HG02763 (cell line): ENCODE measurements at regions not wholly inside any gene's neighbourhood (a gene's known extent, or its start where the extent isn't known, plus 50 kb on each side); places are given as distances from the start of the nearest gene placed in this dataset.
"Not testable (repeated sequence)": the region's sequence is repeated elsewhere in the genome, so short reads cannot be mapped to it uniquely, and the experiment has no call there.

ENCODE experiments used
- ATAC-seq: cut with Tn5 transposase; IDR thresholded peaks from one replicate; pipeline ENCODE4 v1.9.1; 2021; ENCODE audit warnings: mild to moderate bottlenecking, moderate library complexity; ENCODE audit not compliant: unreplicated experiment

DNA sequence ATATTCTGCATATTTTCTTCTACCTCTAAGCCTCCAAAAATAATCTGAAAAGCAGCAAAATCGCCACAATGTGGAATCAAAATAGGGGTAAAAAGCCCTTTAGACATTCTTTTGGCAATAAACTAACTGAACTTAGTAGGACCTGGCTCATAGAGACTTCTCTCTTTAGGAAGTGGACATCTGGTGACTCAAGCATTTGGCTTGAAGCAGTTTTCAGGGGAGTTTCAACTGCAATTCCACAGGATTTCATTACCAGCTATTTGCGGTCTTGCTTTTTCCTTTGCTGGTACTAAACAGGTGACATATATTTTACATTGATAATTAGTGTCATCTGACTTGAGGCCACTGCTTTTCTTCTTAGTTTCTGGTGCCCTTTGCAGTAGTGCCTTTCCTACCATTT lies 173.2 kb upstream of the FBN2 start:
- ATAC-seq: no peak

DNA sequence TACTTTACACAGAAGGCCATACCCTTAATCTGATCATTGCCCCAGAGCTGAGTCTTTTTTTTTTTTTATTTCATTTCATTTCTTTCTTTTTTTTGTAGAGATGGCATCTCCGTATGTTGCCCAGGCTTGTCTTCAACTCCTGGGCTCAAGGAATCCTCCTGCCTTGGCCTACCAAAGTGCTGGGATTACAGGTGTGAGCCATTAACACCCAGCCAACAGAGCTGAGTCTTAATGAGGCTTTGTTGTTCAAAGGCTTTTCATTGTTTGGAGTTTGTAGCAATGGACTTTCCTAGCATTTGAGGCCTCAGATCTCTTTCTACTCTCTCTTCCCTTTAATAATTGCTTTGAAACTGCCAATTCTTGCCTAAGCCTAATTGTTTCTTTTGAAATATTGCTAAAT lies 176.5 kb upstream of the FBN2 start:
- no peak for ATAC-seq

DNA sequence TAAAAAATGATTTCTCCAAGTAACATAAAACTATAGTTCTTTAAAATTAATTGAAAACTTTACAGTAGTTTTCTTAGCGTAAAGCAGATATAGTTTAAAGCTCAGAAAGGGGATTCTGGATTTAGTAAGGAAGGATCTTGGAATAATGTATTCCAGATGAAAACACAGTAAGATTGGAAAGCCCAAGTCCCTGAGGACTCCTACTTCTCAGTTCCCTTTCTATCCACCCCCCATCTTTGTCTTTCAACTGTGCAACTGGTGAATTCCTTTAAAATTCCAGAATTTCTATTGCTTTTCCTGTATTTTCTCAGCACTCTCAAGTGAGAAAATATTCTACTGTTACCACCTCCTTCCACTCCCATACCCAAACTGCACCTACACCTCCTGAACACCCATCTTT lies 184.5 kb upstream of the FBN2 start:
- no peak for ATAC-seq

DNA sequence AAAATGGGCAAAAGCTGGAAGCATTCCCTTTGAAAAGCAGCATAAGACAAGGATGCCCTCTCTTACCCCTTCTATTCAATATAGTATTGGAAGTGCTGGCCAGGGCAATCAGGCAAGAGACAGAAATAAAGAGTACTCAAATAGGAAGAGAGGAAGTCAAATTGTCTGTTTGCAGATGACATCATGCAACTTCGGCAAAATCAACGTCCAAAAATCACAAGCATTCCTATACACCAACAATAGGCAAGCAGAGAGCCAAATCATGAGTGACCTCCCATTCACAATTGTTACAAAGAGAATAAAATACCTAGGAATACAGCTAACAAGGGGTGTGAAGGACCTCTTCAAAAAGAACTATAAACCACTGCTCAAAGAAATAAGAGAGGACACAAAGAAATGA lies 192.0 kb upstream of the FBN2 start:
- not testable (repeated sequence) for ATAC-seq

GRCh38 chr5:128735656-128736055 lies 197.6 kb upstream of the FBN2 start:
- not testable (repeated sequence) for ATAC-seq

DNA sequence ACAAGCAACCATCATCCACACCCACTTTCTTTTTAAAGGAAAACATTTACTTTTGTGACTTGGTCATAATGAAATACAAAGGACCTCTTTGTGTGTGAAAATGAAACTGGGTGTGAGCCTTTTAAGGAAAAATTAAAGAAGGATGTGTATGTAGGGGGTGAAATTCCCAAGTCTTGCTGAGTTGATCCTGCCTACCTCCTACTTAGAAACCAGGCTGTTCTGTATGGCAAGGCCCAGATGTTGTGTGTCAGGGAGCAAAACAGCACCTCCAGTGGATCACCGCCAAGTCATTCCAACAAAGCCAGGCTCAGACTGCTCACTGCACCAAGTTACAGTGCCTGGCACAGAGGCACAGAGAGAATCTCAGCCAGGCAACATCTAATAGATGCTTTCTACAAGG lies 198.5 kb upstream of the FBN2 start:
- ATAC-seq: no peak

DNA sequence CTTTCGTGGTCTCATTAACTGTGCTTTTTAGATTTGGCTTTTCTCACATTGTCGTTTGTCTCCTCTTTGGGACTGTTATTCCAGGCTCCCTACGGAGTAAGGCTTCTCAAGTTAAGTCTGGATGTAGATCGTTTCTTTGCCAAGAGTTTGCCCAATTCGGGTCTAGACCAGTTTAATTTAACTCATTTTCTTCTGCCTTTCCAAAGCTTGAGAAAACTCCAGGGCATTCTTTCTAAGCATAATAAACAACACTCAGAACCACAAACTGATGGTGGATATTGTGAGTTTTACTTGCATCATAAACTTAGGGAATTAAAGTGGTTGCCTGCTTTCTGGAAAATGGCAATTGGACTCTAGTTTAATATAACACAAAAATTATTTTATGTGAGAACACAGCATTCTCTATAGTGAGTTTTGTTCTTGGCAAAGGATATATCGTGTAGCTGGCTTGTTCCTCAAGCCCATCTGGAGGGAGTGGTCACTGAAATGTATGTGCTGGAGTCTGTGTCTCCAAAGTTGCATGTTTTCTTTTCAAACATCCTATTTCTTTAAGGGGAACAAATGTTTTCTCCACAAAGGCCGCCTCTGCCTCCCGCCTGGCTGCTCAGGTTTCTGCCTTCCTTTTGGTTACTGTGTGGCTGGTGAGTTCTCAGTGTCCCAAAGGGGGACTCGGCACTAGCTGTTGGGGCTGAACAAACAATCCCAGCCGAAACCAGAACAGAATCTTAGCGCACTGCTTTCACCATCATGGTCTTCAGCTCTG lies 211.3 kb upstream of the FBN2 start:
- ATAC-seq: no peak

DNA sequence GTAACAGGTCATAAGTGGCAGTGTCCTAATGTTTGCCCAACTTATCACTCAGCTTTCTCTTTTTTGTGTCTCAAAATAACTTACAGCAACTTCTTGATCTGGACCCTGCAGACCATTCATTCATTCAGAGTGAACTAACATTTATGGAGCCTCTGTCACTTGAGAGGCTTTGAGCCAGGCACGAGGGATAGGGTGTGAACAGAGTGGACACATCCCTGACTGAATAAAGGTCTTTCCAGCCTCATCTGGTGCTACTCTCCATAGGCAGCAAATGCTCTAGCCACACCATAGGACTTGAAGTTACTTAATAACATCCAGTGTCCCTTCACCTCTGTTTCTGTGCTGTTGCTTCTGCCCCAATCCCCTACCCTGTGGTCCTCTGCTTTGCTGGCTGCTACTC lies 212.1 kb upstream of the FBN2 start:
- no peak for ATAC-seq

DNA sequence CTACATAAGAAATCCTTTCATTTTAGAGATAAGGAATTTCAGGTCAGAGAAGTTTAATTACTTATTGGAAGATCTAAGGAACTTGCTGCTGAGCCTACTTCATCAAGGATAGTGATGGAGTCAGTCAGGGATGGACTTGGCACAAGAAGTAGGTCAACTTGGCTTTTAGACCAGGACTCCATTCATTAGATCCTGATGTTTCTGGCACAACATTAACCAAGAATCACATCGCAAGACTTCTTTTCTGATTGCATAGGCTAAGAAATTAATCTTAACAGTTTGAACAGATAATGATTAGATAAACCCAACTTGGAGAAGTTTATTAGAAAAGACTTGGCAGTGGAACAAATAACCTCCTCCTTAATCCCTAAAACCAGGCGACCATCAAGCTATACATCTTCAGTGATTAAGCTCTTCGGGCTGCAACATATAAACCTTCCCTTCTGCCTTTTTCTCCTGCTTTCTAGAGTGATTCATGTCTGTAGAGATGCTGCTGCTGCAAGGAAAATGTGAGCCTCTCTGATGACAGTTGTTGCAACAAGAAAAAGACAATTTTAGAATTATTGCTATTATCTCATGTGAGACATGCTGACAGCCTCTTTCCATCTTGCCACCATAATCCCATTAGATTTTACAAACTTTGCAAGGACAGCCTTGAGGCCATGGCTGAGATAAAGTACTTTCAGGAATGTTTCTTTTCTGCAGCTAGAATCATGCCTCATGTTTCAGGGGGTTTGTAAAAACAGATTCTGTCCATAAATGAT lies 207.9 kb upstream of the SLC27A6 start:
- ATAC-seq: no peak

DNA sequence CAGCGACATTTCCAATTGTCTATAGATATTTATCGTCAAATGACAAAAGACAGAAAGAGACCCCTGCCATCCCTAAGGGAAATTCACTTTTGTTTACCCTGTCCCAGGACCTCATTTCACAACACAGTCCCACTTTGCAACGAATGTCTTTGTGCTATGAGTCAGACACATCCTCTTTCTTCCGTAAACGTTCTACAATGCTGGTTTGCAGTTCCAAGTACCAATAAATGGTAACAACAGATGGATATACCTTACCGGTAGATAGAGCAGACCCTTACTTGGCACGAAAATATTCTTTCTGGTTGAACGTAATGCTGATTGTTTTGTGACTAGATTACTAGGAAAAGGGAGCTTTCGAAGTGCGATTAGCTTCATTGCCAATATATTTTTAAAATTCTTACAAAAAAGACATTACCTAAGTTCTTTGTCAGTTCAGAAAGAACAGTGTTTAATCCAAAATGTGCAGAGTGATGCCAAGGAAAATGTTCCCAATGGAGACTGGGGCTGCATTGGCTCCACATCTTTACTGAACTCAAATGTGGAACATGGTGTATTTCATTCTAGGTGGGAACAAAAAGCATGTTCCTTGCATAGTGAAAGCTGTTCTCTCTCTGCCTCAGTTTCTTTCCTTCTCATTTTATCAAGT lies 202.5 kb upstream of the SLC27A6 start:
- no peak for ATAC-seq

GRCh38 chr5:128763321-128763720 lies 202.0 kb upstream of the SLC27A6 start:
- ATAC-seq: no peak

GRCh38 chr5:128764601-128765310 lies 200.5 kb upstream of the SLC27A6 start:
- ATAC-seq: no peak

GRCh38 chr5:128765448-128766061 lies 199.7 kb upstream of the SLC27A6 start:
- ATAC-seq: no peak

GRCh38 chr5:128766406-128766805 lies 198.9 kb upstream of the SLC27A6 start:
- no peak for ATAC-seq

DNA sequence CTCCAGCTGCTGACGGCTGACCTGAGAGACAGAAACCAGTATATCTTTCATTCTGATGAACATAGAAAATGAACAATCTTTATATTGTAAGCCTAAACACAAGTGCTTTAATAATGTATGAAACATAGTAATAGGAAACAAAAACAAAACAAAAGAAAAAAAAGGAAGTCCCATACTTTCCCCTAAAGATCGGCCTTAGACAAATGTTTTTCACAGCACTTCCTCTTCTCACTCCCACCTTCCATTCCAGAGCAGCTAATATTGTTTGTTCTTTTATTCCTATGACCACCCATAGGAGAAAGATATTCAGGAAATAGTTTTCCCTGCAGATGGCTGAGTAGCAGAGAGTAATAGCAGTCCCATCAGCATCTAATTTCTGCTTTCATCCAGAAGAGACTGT lies 194.4 kb upstream of the SLC27A6 start:
- no peak for ATAC-seq

- no peak for ATAC-seq
Measured at GRCh38 chr5:128772356-128772755, 192.9 kb upstream of the SLC27A6 start.

DNA sequence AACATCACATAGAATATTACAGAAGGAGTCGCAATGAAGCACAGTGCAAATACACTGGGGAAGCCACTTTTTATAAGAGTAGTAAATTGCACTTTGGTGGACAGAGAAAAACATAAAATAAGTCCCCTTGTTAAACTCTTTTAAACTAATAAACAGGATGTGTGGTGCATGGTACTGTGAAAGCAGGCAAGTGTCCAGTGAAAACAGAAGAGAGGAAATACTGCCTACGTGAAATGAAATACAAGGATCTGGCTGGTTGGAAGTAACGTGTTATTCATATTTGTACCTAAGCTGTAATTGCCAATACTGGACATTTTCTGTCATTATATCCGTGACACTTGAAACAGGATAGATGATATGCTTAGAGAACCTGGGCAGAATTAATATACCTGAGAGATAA lies 191.9 kb upstream of the SLC27A6 start:
- ATAC-seq: no peak

GRCh38 chr5:128774605-128775004 lies 190.7 kb upstream of the SLC27A6 start:
- no peak for ATAC-seq

DNA sequence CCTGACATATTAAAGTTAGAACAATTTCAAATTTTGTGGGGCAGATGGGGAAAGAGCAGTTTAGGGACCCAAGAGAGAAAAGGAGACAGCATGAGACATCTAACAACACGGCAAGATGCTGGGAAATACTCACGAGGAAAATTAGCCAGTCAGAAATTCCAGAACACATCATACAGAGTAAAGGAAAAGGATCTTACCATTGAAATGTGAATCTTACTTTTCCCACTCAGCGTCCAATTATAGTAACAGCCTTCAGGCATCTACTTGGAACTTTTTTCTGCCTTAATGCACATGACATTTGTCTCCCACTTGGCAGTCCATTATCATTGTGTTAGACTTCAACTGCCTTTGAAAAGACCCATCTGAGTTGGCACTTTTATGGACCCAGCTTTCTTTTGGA lies 189.7 kb upstream of the SLC27A6 start:
- ATAC-seq: no peak

GRCh38 chr5:128777052-128777451 lies 188.2 kb upstream of the SLC27A6 start:
- peak; percentile 72 for ATAC-seq

GRCh38 chr5:128778474-128778873 lies 186.8 kb upstream of the SLC27A6 start:
- ATAC-seq: no peak
